ENCODE measurements at regions not wholly inside any gene's neighbourhood (a gene's known extent, or its start where the extent isn't known, plus 50 kb on each side); places are given as distances from the start of the nearest gene placed in this dataset.
"Not testable (repeated sequence)": the region's sequence is repeated elsewhere in the genome, so short reads cannot be mapped to it uniquely, and the experiment has no call there.

DNA sequence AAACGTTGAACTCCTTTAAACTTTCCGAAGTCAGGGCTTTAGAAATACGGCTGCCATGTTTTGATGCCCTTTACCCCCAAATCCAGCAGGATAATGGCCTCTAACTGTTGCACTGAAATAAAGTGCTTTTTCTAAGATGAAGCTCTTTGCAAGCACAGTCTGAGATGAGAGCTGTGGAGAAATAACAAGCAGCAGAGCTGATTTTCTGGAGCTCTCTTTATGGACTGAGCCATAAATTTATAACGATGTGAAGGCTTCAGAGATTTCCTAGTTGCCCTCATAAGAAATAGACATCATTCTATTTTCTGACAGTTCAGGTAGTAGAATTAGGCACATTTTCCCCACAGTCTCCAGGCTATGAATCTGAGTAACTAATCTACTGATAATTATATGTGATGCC lies 567.3 kb downstream of the PDHA2 start:
- no peak overlapping the region for H3K4me3 ChIP-seq (ENCODE audit: low read depth, low read length)
- no peak for DNase-seq (ENCODE audit: low read depth)
- no peak for TF ChIP-seq CTCF (IDR thresholded peaks at IDR 0.05; ENCODE audit: low read depth, low read length, missing control alignments)

DNA sequence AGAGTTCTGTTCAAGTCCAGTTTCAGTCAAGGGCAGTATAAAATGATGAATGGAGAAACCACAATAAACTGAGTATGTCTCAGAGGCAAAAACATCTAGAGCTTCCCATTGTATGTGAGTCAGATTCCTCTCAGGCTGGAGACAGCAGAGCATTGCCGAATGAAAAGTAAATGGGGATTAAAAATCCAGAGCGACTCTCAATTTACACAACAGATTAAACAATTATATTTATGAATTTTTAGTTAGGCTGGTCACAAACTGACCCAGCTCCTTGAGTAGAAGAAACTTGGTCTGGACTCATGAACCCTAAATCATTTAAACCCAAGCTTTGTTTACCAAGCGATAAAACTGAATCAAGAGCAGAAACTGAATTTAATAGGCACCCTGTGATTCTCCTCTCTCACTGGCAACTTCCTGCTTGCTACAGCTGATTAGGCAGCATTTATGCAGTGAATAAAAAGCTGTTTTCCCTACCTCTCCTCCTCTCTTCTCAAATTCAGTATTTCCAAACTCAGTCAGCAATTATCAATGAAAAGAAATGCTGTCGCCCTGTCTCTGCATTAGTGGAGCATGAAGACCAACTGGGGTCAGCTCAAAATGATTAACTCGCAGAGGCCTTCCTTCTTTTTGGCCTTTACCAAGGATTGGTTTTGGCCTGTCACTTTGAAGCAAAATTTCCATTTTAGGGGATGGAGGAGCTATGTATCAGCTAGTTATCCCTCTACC lies 568.0 kb downstream of the PDHA2 start:
- no peak overlapping the region for H3K4me3 ChIP-seq (ENCODE audit: low read depth, low read length)
- no peak for TF ChIP-seq CTCF (IDR thresholded peaks at IDR 0.05; ENCODE audit: low read depth, low read length, missing control alignments)
- no peak for DNase-seq (ENCODE audit: low read depth)

- not testable (repeated sequence) for H3K4me3 ChIP-seq (ENCODE audit: low read depth, low read length); DNase-seq (ENCODE audit: low read depth)
Measured at GRCh38 chr4:96414853-96415252, 575.0 kb downstream of the PDHA2 start.

DNA sequence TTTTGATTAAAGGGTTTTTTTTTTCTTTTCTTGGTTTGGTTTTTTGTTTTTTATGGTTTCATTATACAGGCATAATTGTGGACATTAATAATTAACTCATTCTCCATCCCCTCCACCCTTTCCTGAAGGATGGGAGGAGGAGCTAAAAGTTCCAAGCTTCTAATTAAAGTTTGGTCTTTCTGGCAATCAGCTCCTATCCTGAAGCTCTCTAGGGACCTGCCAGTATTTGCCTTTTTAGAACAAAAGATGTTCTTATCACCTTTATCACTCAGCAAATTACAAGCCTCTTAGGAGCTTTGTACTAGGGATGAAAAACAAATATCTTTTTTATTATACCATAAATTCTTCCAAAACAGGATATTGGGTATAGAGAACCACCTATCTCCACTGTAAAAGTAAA lies 589.8 kb downstream of the PDHA2 start:
- no peak for TF ChIP-seq CTCF (IDR thresholded peaks at IDR 0.05; ENCODE audit: low read depth, low read length, missing control alignments)
- no peak for DNase-seq (ENCODE audit: low read depth)
- H3K4me3 ChIP-seq (ENCODE audit: low read depth, low read length), result no peak overlapping the region

DNA sequence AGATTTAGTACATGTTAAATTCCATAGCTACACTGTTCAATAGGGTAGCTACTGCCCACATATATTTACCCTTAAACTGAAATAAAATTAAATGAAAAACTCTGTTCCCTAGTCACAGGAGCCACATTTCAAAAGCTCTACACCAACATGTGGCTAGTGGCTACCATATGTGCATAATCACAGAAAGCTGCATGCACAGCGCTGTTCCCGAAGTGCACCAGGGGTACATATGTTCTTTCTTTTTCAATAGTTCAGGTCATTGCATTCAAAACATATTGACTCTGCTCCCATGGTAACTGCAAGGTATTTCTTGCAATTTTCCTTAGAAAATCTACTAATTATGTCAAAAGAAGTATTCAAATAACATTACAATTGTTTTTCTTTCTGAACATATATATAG lies 591.2 kb downstream of the PDHA2 start:
- TF ChIP-seq CTCF (IDR thresholded peaks at IDR 0.05; ENCODE audit: low read depth, low read length, missing control alignments), result no peak
- no peak overlapping the region for H3K4me3 ChIP-seq (ENCODE audit: low read depth, low read length)
- DNase-seq (ENCODE audit: low read depth), result no peak

- H3K4me3 ChIP-seq (ENCODE audit: low read depth, low read length), result no peak overlapping the region
- DNase-seq (ENCODE audit: low read depth), result no peak
- no peak for TF ChIP-seq CTCF (IDR thresholded peaks at IDR 0.05; ENCODE audit: low read depth, low read length, missing control alignments)
Measured at GRCh38 chr4:96448315-96448872, 608.5 kb downstream of the PDHA2 start.

DNA sequence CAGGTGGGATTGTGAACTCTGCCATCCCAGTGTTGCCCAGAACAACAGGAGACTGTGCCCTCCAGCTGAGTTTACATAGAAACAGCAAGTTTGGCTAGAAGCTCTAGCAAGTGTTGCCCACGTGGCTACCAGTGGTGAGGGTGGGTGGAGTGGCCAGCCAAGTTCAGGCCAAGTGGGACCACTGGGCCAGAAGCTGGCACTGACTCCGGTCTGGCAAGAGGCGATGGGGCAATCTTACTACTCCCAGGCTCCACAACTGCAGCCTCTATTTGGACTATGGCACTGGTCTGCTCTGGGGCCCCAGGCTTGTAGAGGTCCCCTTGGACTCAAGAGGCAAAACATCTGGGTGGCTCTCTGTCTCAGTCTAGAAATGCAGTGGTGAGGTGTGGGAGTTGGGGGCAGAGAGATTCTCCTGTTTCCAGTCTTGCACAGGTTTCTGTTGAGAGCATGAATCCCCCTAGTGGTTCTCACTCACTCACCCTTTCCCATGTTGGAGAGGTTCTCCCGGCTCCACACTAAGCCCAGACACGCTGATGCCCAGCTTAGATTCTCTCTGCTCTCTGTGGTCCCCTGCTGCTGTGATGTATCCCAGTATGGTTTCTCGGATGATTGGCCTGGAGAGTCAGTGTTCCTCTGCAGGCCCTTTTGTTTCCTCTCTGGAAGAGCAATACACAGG lies 615.3 kb downstream of the PDHA2 start:
- no peak overlapping the region for H3K4me3 ChIP-seq (ENCODE audit: low read depth, low read length)
- no peak for TF ChIP-seq CTCF (IDR thresholded peaks at IDR 0.05; ENCODE audit: low read depth, low read length, missing control alignments)
- no peak for DNase-seq (ENCODE audit: low read depth)

DNA sequence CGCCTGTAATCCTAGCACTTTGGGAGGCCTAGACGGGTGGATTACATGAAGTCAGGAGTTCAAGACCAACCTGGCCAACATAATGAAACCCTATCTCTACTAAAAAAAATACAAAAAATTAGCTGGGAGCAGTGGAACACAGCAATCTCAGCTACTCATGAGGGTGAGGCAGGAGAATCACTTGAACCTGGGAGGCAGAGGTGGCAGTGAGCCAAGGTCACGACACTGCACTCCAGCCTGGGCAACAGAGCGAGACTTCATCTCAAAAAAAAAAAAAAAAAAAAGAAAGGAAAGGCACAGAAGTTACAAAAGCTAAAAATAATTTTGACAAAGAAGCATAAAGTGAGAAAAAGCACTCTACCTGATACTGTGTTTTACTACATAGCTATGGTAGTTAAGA lies 618.1 kb downstream of the PDHA2 start:
- DNase-seq (ENCODE audit: low read depth); H3K4me3 ChIP-seq (ENCODE audit: low read depth, low read length): not testable (repeated sequence)

Measured in GM12864 (cell line).